Motor neuron (in vitro differentiated cells): ENCODE measurements at regions not wholly inside any gene's neighbourhood (a gene's known extent, or its start where the extent isn't known, plus 50 kb on each side); places are given as distances from the start of the nearest gene placed in this dataset.
"Not testable (repeated sequence)": the region's sequence is repeated elsewhere in the genome, so short reads cannot be mapped to it uniquely, and the experiment has no call there.

ENCODE experiments used
- ATAC-seq, 8 experiments: fragments of 200-7000 bp; cut with Tn5 transposase; replicated peaks in 6 of 8; 2 replicates each; pipeline ENCODE4 v1.8.0; 2021; ENCODE audit warnings: mild to moderate bottlenecking in 8 of 8, moderate library complexity in 8 of 8
- H3K27ac ChIP-seq, 2 donors: fragments of 250-450 bp; sonication (Bioruptor Pico); 2 replicates each; pipeline ENCODE4 v1.9.0; 2021; ENCODE audit warnings: antibody characterized with exemption in 2 of 2, mild to moderate bottlenecking in 2 of 2, moderate library complexity in 1 of 2
- H3K4me1 ChIP-seq, 2 donors: fragments of 250-450 bp; sonication (Bioruptor Pico); replicated peaks in 1 of 2; 2 replicates each; pipeline ENCODE4 v1.6.1; 2021; ENCODE audit warnings: antibody characterized with exemption in 2 of 2, mild to moderate bottlenecking in 2 of 2, moderate library complexity in 1 of 2
- H3K4me3 ChIP-seq, 5 donors: fragments of 250-450 bp; sonication (Bioruptor Pico); 2 replicates each; pipeline ENCODE4 v1.9.0; 2021; ENCODE audit warnings: antibody characterized with exemption in 5 of 5, mild to moderate bottlenecking in 5 of 5, moderate library complexity in 4 of 5
- WGBS, 10 experiments: fragments of 450-650 bp; shearing (Covaris generic); methylation state at CpG; one replicate each; pipeline ENCODE4 v1.0.0; 2022; 5-methylcytosine and 5-hydroxymethylcytosine counted together
- in situ Hi-C, 9 experiments: fragments of 400-800 bp; cut with MboI; loops; one replicate each; pipeline ENCODE4 v1.15.0; 2021; ENCODE audit warnings: low sequenced_read_pairs in 9 of 9, low pct_unique_long_range_greater_than_20kb in 2 of 9; ENCODE audit not compliant: unreplicated experiment in 9 of 9

- in situ Hi-C loops, H3K4me3 ChIP-seq, H3K27ac ChIP-seq, H3K4me1 ChIP-seq, ATAC-seq: not testable (repeated sequence)
- 17 to 100% (median 80%) methylated on average over 1 to 2 of the region's 3 CpGs; no CpG with 5 or more reads in 6 of the 10 experiments for WGBS, 10 experiments
These were observed 248.4 kb upstream of the MSX2 start for GRCh38 chr5:174476001-174476400.

DNA sequence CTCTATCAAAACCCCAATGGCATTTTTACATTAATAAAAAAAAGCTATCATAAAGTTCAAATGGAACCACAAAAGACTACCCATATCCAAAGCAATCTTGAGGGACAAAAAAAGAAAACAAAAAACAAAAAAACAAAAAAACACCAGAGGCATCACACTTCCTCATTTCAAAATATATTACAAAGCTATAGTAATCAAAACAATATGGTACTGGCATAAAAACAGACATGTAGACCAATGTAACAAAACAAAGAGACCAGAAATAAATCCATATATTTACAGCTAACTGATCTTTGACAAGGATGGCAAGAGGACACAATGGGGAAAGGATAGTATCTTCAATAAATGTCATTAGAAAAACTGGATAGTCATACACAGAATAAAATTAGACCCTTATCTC, 245.1 kb upstream of the MSX2 start:
- ATAC-seq = no peak
- H3K4me1 ChIP-seq = peaks cover 3 to 6% of the 10 kb centered on the region in 2 donors
- in situ Hi-C loops = no loop called here

GRCh38 chr5:174481737-174482136, 242.6 kb upstream of the MSX2 start:
- peaks cover 3 to 6% of the 10 kb centered on the region in 2 donors for H3K4me1 ChIP-seq
- 27 to 100% (median 93%) methylated on average over 1 of the region's 1 CpG; no CpG with 5 or more reads in 1 of the 10 experiments for WGBS, 10 experiments
- no peak overlapping the region for H3K4me3 ChIP-seq
- in situ Hi-C loops = no loop called here
- no peak for ATAC-seq
- H3K27ac ChIP-seq = no peak overlapping the region

More for the DNA sequence above, 245.1 kb upstream of the MSX2 start:
- no peak overlapping the region for H3K4me3 ChIP-seq
- H3K27ac ChIP-seq = no peak overlapping the region

GRCh38 chr5:174482607-174483024, 241.8 kb upstream of the MSX2 start:
- Histone ChIP-seq H3K4me1 (peaks cover 3 to 6% of the 10 kb centered on the region in 2 donors), H3K4me3 (no peak overlapping the region), H3K27ac (no peak overlapping the region)
- ATAC-seq = peak in 5 of 8 experiments; percentile 69 to 97 (median 86)
- 0 to 50% (median 17%) methylated on average over 1 to 7 of the region's 8 CpGs; no CpG with 5 or more reads in 2 of the 10 experiments for WGBS, 10 experiments
- in situ Hi-C loops = no loop called here

GRCh38 chr5:174483411-174483810, 241.0 kb upstream of the MSX2 start:
- H3K4me1 ChIP-seq = peaks cover 3 to 6% of the 10 kb centered on the region in 2 donors
- in situ Hi-C loops = no loop called here
- no peak overlapping the region for H3K27ac ChIP-seq
- H3K4me3 ChIP-seq = no peak overlapping the region
- WGBS, 10 experiments = 60 to 92% (median 80%) methylated on average over 1 to 2 of the region's 4 CpGs; no CpG with 5 or more reads in 5 of the 10 experiments
- ATAC-seq = no peak

DNA sequence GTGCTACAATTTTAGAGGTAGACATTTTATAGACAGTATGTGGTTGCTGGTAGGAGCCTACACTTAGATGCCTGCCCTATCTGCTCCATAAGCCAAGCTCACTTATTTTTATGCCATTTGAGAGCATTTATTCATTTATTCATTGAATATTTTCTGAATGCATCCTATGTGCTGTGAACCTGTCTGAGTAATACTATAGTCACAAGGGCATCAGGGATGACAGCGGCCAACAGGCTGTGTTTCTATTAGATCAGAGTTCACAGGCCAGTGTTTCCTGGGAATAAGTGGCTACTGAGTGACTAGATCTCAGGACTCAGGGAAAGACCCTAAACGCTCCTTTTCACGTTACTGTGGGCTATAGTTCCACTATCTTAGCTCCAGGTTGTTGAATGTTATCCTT, 235.2 kb upstream of the MSX2 start:
- Histone ChIP-seq H3K4me3 (no peak overlapping the region), H3K4me1 (peaks cover 0 to 2% of the 10 kb centered on the region in 2 donors), H3K27ac (no peak overlapping the region)
- WGBS, 10 experiments = 0 to 100% (median 75%) methylated on average over 1 to 3 of the region's 3 CpGs; no CpG with 5 or more reads in 1 of the 10 experiments
- in situ Hi-C loops = no loop called here
- peak in 3 of 8 experiments; percentile 18 to 53 (median 40) for ATAC-seq

- H3K4me3 ChIP-seq = no peak overlapping the region
- no peak for ATAC-seq
- WGBS, 10 experiments = 5 to 100% (median 18%) methylated on average over 1 to 4 of the region's 9 CpGs; no CpG with 5 or more reads in 5 of the 10 experiments
- in situ Hi-C loops = no loop called here
- peaks cover 0 to 2% of the 10 kb centered on the region in 2 donors for H3K4me1 ChIP-seq
- H3K27ac ChIP-seq = no peak overlapping the region
These were observed 234.3 kb upstream of the MSX2 start for GRCh38 chr5:174489920-174490597.

DNA sequence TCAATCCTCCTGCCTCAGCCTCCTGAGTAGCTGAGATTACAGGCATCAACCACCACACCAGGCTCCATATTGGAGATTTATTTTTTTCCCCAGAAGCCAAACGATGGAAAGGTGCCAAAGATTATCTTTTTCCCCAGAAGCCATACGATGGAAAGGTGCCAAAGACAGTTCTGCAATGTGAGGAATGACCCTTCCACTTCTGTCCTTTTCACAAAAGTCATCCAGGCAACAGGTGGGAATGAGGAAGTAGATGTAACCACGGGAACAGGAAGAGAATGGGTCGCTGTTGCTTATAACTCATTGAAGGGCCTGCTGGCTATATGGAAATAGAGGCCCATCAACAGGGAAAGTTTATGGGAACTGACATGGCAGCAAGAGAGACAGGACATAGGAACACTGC, 233.7 kb upstream of the MSX2 start:
- WGBS, 10 experiments = 0 to 75% (median 61%) methylated on average over 1 to 4 of the region's 4 CpGs; no CpG with 5 or more reads in 4 of the 10 experiments
- H3K27ac ChIP-seq = no peak overlapping the region
- in situ Hi-C loops = no loop called here
- H3K4me1 ChIP-seq = peaks cover 0 to 2% of the 10 kb centered on the region in 2 donors
- peak in 1 of 8 experiments; percentile 76 for ATAC-seq
- no peak overlapping the region for H3K4me3 ChIP-seq

DNA sequence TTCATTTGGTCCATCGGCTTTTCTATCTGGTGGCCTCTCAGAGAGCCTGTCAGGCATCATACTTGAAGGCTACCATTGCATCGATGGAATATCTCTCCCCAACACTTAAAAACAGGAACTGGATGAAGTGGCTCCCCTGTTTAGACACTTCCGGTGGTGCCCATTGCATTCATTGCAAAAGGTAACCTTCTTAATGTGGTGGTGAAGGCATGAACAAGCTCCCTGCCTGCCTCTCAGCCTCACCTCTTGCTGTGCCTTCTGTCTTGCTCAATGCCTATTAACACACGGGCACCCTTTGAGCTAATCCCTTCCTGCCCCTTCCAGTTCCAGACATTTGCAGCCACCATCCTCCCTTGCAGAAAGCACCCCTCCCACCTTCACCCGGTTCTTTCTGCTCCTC, 233.1 kb upstream of the MSX2 start:
- H3K4me3 ChIP-seq = no peak overlapping the region
- in situ Hi-C loops = no loop called here
- peaks cover 0 to 2% of the 10 kb centered on the region in 2 donors for H3K4me1 ChIP-seq
- no peak overlapping the region for H3K27ac ChIP-seq
- ATAC-seq = no peak
- 0 to 66% (median 40%) methylated on average over 1 to 5 of the region's 5 CpGs; no CpG with 5 or more reads in 3 of the 10 experiments for WGBS, 10 experiments

DNA sequence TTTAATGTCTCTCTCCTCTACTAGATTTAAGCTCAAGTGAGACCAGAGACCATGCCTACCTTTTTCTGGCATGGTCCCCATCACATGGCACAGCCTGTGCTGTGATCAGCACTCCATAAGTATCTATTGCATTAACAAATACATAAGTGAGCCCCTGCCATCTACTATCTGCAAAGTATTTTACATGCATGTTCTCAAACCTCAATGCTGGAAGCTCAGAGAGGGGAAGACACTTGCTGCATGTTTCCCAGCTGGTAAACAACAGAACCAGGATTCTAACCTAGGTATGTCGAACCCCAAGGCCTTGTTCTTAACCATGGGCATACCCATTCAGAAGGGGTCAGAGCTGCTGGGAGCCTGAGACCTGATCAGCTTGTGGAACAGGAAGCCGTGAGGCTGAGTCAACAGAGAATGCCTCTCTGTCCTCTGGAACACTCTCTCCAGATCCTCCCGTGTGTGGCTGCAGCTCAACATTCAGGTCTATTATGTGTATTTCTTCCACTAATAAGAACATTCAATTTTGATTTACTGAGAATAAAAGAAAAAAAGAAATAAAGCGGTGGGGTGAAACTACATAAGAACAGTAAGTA, 232.5 kb upstream of the MSX2 start:
- in situ Hi-C loops = no loop called here
- no peak overlapping the region for H3K4me3 ChIP-seq
- H3K27ac ChIP-seq = no peak overlapping the region
- peaks cover 0 to 2% of the 10 kb centered on the region in 2 donors for H3K4me1 ChIP-seq
- no peak for ATAC-seq
- WGBS, 10 experiments = 15 to 100% (median 70%) methylated on average over 1 to 4 of the region's 4 CpGs; no CpG with 5 or more reads in 1 of the 10 experiments

- H3K4me3 ChIP-seq = no peak overlapping the region
- in situ Hi-C loops = no loop called here
- 21 to 89% (median 60%) methylated on average over 1 to 7 of the region's 7 CpGs; no CpG with 5 or more reads in 1 of the 10 experiments for WGBS, 10 experiments
- H3K27ac ChIP-seq = no peak overlapping the region
- peaks cover 0 to 2% of the 10 kb centered on the region in 2 donors for H3K4me1 ChIP-seq
- ATAC-seq = no peak
These were observed 230.9 kb upstream of the MSX2 start for GRCh38 chr5:174493530-174493929.

- in situ Hi-C loops, ATAC-seq, H3K4me1 ChIP-seq, H3K27ac ChIP-seq, H3K4me3 ChIP-seq: not testable (repeated sequence)
- WGBS, 10 experiments = 0 to 90% (median 67%) methylated on average over 1 to 3 of the region's 3 CpGs; no CpG with 5 or more reads in 5 of the 10 experiments
These were observed 226.4 kb upstream of the MSX2 start for GRCh38 chr5:174497939-174498338.

GRCh38 chr5:174498575-174498974, 225.8 kb upstream of the MSX2 start:
- WGBS, 10 experiments = 0 to 100% (median 44%) methylated on average over 1 to 4 of the region's 4 CpGs; no CpG with 5 or more reads in 6 of the 10 experiments
- H3K27ac ChIP-seq, H3K4me1 ChIP-seq, ATAC-seq, H3K4me3 ChIP-seq, in situ Hi-C loops: not testable (repeated sequence)
